ENCODE measurements at regions not wholly inside any gene's neighbourhood (a gene's known extent, or its start where the extent isn't known, plus 50 kb on each side); places are given as distances from the start of the nearest gene placed in this dataset.
"Not testable (repeated sequence)": the region's sequence is repeated elsewhere in the genome, so short reads cannot be mapped to it uniquely, and the experiment has no call there.

DNA sequence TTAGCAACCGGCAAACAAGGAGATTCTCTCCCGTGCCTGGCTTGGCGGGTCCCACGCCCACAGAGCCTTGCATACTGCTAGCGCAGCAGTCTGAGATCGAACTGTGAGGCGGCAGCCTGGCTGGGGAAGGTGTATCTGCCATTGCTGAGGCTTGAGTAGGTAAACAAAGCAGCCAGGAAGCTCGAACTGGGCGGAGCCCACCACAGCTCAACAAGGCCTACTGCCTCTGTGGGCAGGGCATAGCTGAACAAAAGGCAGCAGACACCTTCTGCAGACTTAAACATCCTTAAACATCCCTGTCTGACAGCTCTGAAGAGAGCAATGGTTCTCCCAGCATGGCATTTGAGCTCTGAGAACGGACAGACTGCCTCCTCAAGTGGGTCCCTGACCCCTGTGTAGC is 58.8 kb upstream of the ZNF800 start:
- TF ChIP-seq, protein P1, sequence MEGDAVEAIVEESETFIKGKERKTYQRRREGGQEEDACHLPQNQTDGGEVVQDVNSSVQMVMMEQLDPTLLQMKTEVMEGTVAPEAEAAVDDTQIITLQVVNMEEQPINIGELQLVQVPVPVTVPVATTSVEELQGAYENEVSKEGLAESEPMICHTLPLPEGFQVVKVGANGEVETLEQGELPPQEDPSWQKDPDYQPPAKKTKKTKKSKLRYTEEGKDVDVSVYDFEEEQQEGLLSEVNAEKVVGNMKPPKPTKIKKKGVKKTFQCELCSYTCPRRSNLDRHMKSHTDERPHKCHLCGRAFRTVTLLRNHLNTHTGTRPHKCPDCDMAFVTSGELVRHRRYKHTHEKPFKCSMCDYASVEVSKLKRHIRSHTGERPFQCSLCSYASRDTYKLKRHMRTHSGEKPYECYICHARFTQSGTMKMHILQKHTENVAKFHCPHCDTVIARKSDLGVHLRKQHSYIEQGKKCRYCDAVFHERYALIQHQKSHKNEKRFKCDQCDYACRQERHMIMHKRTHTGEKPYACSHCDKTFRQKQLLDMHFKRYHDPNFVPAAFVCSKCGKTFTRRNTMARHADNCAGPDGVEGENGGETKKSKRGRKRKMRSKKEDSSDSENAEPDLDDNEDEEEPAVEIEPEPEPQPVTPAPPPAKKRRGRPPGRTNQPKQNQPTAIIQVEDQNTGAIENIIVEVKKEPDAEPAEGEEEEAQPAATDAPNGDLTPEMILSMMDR (IDR thresholded peaks at IDR 0.05) = not testable (repeated sequence)
- TF ChIP-seq POLR2AphosphoS5 (IDR thresholded peaks at IDR 0.05; ENCODE audit: low read depth, low read length); EP300 (IDR thresholded peaks at IDR 0.05; ENCODE audit: borderline replicate concordance in 1 of 2, low read depth in 1 of 2, low read length in 1 of 2); GATA2 (CRISPR knock-in tag; IDR thresholded peaks at IDR 0.05); YY1 (IDR thresholded peaks at IDR 0.05; ENCODE audit: low read depth); NFIC (IDR thresholded peaks at IDR 0.05; ENCODE audit: borderline replicate concordance); USF2 (IDR thresholded peaks at IDR 0.05; ENCODE audit: borderline replicate concordance, low read depth, low read length): not testable (repeated sequence)
- TF ChIP-seq, protein P2, sequence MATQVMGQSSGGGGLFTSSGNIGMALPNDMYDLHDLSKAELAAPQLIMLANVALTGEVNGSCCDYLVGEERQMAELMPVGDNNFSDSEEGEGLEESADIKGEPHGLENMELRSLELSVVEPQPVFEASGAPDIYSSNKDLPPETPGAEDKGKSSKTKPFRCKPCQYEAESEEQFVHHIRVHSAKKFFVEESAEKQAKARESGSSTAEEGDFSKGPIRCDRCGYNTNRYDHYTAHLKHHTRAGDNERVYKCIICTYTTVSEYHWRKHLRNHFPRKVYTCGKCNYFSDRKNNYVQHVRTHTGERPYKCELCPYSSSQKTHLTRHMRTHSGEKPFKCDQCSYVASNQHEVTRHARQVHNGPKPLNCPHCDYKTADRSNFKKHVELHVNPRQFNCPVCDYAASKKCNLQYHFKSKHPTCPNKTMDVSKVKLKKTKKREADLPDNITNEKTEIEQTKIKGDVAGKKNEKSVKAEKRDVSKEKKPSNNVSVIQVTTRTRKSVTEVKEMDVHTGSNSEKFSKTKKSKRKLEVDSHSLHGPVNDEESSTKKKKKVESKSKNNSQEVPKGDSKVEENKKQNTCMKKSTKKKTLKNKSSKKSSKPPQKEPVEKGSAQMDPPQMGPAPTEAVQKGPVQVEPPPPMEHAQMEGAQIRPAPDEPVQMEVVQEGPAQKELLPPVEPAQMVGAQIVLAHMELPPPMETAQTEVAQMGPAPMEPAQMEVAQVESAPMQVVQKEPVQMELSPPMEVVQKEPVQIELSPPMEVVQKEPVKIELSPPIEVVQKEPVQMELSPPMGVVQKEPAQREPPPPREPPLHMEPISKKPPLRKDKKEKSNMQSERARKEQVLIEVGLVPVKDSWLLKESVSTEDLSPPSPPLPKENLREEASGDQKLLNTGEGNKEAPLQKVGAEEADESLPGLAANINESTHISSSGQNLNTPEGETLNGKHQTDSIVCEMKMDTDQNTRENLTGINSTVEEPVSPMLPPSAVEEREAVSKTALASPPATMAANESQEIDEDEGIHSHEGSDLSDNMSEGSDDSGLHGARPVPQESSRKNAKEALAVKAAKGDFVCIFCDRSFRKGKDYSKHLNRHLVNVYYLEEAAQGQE (IDR thresholded peaks at IDR 0.05; ENCODE audit: low read depth, low read length) = not testable (repeated sequence)
